NCI-H2107 (cell line): ENCODE measurements at regions not wholly inside any gene's neighbourhood (a gene's known extent, or its start where the extent isn't known, plus 50 kb on each side); places are given as distances from the start of the nearest gene placed in this dataset.

Experiments used
- DNase-seq: peaks from one replicate; lab custom pipeline; 2025; lab: John Stamatoyannopoulos, UW

- DNase-seq: no peak
Observed at GRCh38 chr5:125377141-125377540, 630.7 kb upstream of the ZNF608 start.

- no peak for DNase-seq
Observed at GRCh38 chr5:125381290-125381689, 634.9 kb upstream of the ZNF608 start.

GRCh38 chr5:125384071-125384470 lies 637.6 kb upstream of the ZNF608 start:
- DNase-seq: no peak

- DNase-seq: no peak
Observed at GRCh38 chr5:125390326-125390725, 643.9 kb upstream of the ZNF608 start.

- no peak for DNase-seq
Observed at GRCh38 chr5:125393221-125393815, 646.9 kb upstream of the ZNF608 start.

- DNase-seq: no peak
Observed at GRCh38 chr5:125394661-125395280, 648.3 kb upstream of the ZNF608 start.

- no peak for DNase-seq
Observed at GRCh38 chr5:125396462-125396861, 650.0 kb upstream of the ZNF608 start.

- DNase-seq: no peak
Observed at GRCh38 chr5:125398466-125398865, 652.0 kb upstream of the ZNF608 start.

- DNase-seq: no peak
Observed at GRCh38 chr5:125399885-125400284, 653.4 kb upstream of the ZNF608 start.

GRCh38 chr5:125401724-125402622 lies 655.5 kb upstream of the ZNF608 start:
- no peak for DNase-seq

- DNase-seq: no peak
Observed at GRCh38 chr5:125402787-125403186, 656.3 kb upstream of the ZNF608 start.

- DNase-seq: no peak
Observed at GRCh38 chr5:125404056-125404455, 657.6 kb upstream of the ZNF608 start.

- DNase-seq: no peak
Observed at GRCh38 chr5:125408448-125409233, 662.2 kb upstream of the ZNF608 start.

- DNase-seq: no peak
Observed at GRCh38 chr5:125409234-125409860, 662.9 kb upstream of the ZNF608 start.

- peak; percentile 5 for DNase-seq
Observed at GRCh38 chr5:125409861-125410536, 663.6 kb upstream of the ZNF608 start.

GRCh38 chr5:125410537-125411070 lies 664.2 kb upstream of the ZNF608 start:
- no peak for DNase-seq

GRCh38 chr5:125411071-125411743 lies 664.8 kb upstream of the ZNF608 start:
- no peak for DNase-seq

GRCh38 chr5:125411744-125412560 lies 665.5 kb upstream of the ZNF608 start:
- DNase-seq: no peak
